ENCODE measurements at regions not wholly inside any gene's neighbourhood (a gene's known extent, or its start where the extent isn't known, plus 50 kb on each side); places are given as distances from the start of the nearest gene placed in this dataset.

- POLR2A ChIA-PET, result no interaction called here
- no peak for DNase-seq (ENCODE audit: low read depth, low spot score)
- CTCF ChIA-PET, result no interaction called here
Observed at GRCh38 chr5:74367241-74367733, 273.2 kb downstream of the ENC1 start.

GRCh38 chr5:74365723-74366122 is 274.8 kb downstream of the ENC1 start:
- TF ChIP-seq CTCF (IDR thresholded peaks at IDR 0.05; ENCODE audit: low read depth, low read length), result no peak

More at GRCh38 chr5:74367241-74367733, 273.2 kb downstream of the ENC1 start:
- peaks cover 11% of the 10 kb centered on the region for H3K27me3 ChIP-seq (ENCODE audit: control insufficient read depth, insufficient read depth, low read length)
- no peak overlapping the region for H3K4me3 ChIP-seq (ENCODE audit: low read depth, low read length)
- no peaks in the 10 kb centered on the region for H3K9me3 ChIP-seq (ENCODE audit: control insufficient read depth, insufficient read depth, low read length)
- no peak for TF ChIP-seq CTCF (IDR thresholded peaks at IDR 0.05; ENCODE audit: low read depth, low read length)
- H3K27ac ChIP-seq (ENCODE audit: low read depth, low read length), result no peak overlapping the region

GRCh38 chr5:74364507-74364906 is 276.0 kb downstream of the ENC1 start:
- Histone ChIP-seq H3K27me3 (ENCODE audit: control insufficient read depth, insufficient read depth, low read length) (peaks cover 7% of the 10 kb centered on the region), H3K4me3 (ENCODE audit: low read depth, low read length) (no peak overlapping the region), H3K9me3 (ENCODE audit: control insufficient read depth, insufficient read depth, low read length) (no peaks in the 10 kb centered on the region), H3K27ac (ENCODE audit: low read depth, low read length) (no peak overlapping the region)
- no peak for DNase-seq (ENCODE audit: low read depth, low spot score)
- POLR2A ChIA-PET, result no interaction called here
- no peak for TF ChIP-seq CTCF (IDR thresholded peaks at IDR 0.05; ENCODE audit: low read depth, low read length)
- CTCF ChIA-PET, result interaction anchor here (0.6 kb wide), 1 partner anchor 277 kb away, joined by 3 read pairs; no protein-coding TSS in a partner anchor

More at GRCh38 chr5:74365723-74366122, 274.8 kb downstream of the ENC1 start:
- H3K4me3 ChIP-seq (ENCODE audit: low read depth, low read length), result no peak overlapping the region
- peaks cover 8% of the 10 kb centered on the region for H3K27me3 ChIP-seq (ENCODE audit: control insufficient read depth, insufficient read depth, low read length)
- ChIA-PET POLR2A (no interaction called here), CTCF (no interaction called here)
- H3K27ac ChIP-seq (ENCODE audit: low read depth, low read length), result no peak overlapping the region
- DNase-seq (ENCODE audit: low read depth, low spot score), result no peak
- H3K9me3 ChIP-seq (ENCODE audit: control insufficient read depth, insufficient read depth, low read length), result no peaks in the 10 kb centered on the region

GRCh38 chr5:74363603-74364205 is 276.8 kb downstream of the ENC1 start:
- CTCF ChIA-PET, result interaction anchor here (0.6 kb wide), 1 partner anchor 278 kb away, joined by 3 read pairs; no protein-coding TSS in a partner anchor
- POLR2A ChIA-PET, result no interaction called here
- H3K27me3 ChIP-seq (ENCODE audit: control insufficient read depth, insufficient read depth, low read length), result peaks cover 7% of the 10 kb centered on the region
- TF ChIP-seq CTCF (IDR thresholded peaks at IDR 0.05; ENCODE audit: low read depth, low read length), result no peak
- no peak overlapping the region for H3K4me3 ChIP-seq (ENCODE audit: low read depth, low read length)
- H3K9me3 ChIP-seq (ENCODE audit: control insufficient read depth, insufficient read depth, low read length), result no peaks in the 10 kb centered on the region
- H3K27ac ChIP-seq (ENCODE audit: low read depth, low read length), result no peak overlapping the region
- no peak for DNase-seq (ENCODE audit: low read depth, low spot score)

GRCh38 chr5:74361406-74362358 is 278.8 kb downstream of the ENC1 start:
- no peak for DNase-seq (ENCODE audit: low read depth, low spot score)
- Histone ChIP-seq H3K9me3 (ENCODE audit: control insufficient read depth, insufficient read depth, low read length) (no peaks in the 10 kb centered on the region), H3K4me3 (ENCODE audit: low read depth, low read length) (no peak overlapping the region), H3K27me3 (ENCODE audit: control insufficient read depth, insufficient read depth, low read length) (peaks cover 7% of the 10 kb centered on the region), H3K27ac (ENCODE audit: low read depth, low read length) (no peak overlapping the region)
- CTCF ChIA-PET, result no interaction called here
- POLR2A ChIA-PET, result no interaction called here
- no peak for TF ChIP-seq CTCF (IDR thresholded peaks at IDR 0.05; ENCODE audit: low read depth, low read length)
